GM19467 (cell line): ENCODE measurements at regions not wholly inside any gene's neighbourhood (a gene's known extent, or its start where the extent isn't known, plus 50 kb on each side); places are given as distances from the start of the nearest gene placed in this dataset.

Experiments used
- ATAC-seq: cut with Tn5 transposase; IDR thresholded peaks from one replicate; pipeline ENCODE4 v1.9.1; 2021; ENCODE audit warnings: mild to moderate bottlenecking, moderate library complexity; ENCODE audit not compliant: unreplicated experiment

DNA sequence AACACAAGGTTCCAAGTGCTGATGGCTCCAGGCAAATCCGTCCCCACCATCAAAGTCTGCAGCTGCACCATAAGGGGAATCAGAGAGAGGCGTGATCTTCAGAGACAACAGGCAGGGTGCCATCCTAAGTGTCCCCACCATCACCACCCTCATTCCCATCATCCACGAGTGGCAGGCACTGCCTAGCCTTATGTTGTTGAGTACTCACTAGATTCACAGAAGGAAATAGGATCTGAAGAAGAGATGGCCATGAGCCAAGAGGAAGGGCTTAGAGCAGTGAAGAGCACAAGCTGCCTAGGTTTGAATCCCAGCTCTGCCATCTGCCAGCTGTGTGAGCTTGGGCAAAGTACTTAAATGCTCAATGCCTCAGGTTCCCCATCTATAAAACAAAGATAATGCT, 207.3 kb upstream of the CSF3R start:
- ATAC-seq = no peak

DNA sequence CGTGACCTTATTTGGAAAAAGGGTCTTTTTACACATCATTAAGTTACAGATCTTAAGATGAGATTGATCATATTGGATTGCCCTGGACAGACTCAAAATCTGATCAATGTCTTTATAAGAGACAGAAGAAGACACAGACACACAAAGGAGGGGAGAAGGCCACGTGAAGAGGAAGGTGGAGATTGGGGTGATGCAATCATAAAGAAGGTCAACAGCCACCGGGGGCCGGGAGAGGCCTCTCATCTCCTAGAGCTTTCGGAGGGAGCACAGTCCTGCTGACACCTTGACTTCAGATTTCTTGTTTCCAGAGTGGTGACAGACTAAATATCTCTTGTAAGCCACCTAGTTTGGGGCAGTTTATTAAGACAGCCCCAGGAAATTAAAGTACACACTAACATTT, 204.6 kb upstream of the CSF3R start:
- no peak for ATAC-seq

GRCh38 chr1:36675931-36676562, 193.3 kb upstream of the CSF3R start:
- no peak for ATAC-seq

- ATAC-seq = no peak
Measured at GRCh38 chr1:36675106-36675505, 192.4 kb upstream of the CSF3R start.

- no peak for ATAC-seq
Measured at GRCh38 chr1:36673202-36673601, 190.5 kb upstream of the CSF3R start.

DNA sequence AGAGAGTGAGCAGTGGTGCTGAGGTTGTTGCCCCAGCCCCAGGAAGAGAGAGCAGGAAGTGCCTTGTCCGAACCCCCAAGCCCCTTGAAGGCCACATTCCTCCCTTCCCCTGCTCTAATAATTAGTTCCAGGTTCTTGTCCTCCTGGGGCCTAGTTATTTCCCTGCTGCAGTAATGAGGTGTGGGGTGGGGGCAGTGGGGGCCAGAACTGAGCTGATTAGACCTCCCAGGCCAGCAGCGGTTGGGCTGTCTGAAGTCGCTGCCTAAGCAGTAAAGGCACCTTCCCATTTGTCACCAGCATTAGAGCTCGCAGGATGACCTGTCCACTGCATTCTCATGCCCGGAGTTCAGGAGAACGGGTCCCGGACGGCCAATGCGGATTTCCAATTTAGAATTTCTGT, 186.5 kb upstream of the CSF3R start:
- ATAC-seq = no peak

DNA sequence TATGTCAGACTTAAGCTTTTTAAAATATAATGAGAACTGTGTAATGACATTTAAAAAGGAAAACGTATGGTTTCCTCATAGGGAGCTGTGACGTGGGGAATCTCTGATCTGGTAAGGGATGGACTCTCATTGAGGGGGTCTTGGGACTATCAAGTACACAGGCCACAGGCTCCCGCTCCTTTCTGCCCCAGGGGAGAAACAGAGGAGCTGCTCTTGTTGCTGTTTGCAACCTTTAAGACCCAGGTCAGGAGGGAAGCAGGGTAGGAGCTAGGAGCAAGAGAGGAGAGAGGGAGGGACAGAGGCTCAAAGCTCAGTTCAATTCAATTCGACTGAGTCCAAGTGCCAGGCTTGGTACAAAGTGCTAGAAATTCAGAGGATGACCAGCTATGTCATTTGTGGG, 185.1 kb upstream of the CSF3R start:
- ATAC-seq = no peak

- no peak for ATAC-seq
Measured at GRCh38 chr1:36667256-36667655, 184.5 kb upstream of the CSF3R start.

GRCh38 chr1:36665478-36666080, 182.9 kb upstream of the CSF3R start:
- ATAC-seq = no peak

GRCh38 chr1:36664571-36665287, 182.0 kb upstream of the CSF3R start:
- no peak for ATAC-seq

DNA sequence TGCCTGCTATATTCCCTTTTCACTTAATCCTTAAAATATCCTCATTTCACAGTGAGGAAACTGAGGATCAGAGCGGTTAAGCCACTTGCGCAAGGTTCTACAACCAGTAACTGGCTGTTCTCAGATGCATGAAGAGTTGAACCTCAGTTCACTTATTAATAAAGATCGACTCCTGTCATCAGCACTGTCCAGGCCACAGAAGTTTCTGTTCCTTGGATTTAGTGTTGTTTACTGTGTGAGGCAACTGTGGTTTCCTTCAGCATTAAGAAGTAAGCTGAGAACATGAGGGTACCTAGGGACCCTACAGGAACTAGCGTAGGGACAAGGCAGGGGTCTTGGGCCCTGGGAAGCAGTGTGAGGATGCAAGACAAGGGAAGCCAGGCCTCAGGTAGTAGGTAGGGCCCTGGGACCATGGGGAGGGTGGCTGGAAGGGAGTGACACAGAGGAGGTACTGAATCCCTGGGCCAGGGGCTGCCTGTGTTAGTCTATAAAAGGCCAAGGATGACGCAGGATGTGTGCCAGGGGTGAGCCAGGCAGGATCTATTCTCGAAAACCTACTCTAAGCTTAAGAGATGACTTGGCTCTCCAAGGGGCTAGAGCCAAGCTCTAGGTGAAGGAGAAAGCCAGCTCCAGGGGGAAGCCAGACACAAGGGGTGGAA, 181.2 kb upstream of the CSF3R start:
- no peak for ATAC-seq

DNA sequence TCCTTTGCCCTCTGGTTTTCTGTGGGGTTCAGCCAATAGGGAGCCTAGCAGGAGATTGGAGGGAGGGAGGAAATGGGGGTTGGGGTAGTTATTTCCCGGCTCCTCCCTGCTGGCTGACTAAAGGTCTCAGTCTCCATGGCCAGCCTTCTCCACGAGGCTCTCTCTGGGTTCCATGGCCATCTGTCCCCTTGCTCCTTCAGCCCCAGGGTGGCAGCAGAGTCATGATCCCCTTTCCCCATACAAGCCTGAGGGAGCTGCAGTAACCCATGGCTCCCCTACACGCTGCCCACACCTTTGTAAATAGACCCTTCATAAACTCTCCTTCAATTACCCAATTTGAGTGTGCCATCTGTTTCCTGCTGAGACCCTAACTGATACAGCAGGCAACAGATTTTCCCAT, 176.1 kb upstream of the CSF3R start:
- no peak for ATAC-seq

GRCh38 chr1:36657826-36658225, 175.1 kb upstream of the CSF3R start:
- no peak for ATAC-seq

DNA sequence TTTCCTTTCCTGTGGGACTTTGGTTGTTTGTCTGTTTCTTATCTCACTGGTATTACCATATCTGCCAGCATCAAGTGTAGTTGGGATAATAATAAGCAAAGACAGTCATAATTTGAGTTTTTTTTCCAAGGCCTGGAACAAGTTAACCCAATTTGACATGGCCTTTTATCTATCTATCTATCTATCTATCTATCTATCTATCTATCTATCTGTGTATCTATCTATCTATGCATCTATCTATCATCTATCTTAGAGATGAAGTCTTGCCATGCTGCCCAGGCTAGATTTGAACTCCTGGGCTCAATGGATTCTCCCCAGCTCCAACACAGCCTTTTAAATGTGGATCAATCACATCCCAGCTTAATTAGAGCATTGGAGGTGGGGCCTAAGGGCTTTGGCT, 174.1 kb upstream of the CSF3R start:
- no peak for ATAC-seq

DNA sequence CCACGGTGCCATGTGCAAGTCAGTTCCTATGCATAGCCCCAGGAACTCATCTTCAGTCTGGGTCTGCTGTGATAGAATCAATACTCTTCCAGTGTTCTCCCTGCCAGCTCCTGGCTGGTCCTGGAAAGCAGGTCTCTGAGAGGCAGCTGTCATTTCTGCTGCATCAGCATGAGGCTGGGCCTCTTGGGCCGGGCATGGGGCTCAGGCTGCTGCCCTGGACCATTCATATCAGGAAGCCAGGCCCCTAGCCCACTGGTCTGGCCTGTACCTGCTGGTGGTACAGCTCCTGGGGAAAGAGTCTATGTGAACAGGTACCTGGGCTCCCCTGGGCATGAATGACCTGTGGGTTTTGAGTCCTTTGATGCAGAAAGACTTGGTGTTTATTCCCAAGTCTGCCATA, 173.6 kb upstream of the CSF3R start:
- ATAC-seq = no peak

GRCh38 chr1:36654586-36654985, 171.9 kb upstream of the CSF3R start:
- no peak for ATAC-seq

GRCh38 chr1:36653850-36654249, 171.1 kb upstream of the CSF3R start:
- ATAC-seq = no peak

- ATAC-seq = no peak
Measured at GRCh38 chr1:36652586-36652985, 169.9 kb upstream of the CSF3R start.

GRCh38 chr1:36652011-36652410, 169.3 kb upstream of the CSF3R start:
- ATAC-seq = no peak

DNA sequence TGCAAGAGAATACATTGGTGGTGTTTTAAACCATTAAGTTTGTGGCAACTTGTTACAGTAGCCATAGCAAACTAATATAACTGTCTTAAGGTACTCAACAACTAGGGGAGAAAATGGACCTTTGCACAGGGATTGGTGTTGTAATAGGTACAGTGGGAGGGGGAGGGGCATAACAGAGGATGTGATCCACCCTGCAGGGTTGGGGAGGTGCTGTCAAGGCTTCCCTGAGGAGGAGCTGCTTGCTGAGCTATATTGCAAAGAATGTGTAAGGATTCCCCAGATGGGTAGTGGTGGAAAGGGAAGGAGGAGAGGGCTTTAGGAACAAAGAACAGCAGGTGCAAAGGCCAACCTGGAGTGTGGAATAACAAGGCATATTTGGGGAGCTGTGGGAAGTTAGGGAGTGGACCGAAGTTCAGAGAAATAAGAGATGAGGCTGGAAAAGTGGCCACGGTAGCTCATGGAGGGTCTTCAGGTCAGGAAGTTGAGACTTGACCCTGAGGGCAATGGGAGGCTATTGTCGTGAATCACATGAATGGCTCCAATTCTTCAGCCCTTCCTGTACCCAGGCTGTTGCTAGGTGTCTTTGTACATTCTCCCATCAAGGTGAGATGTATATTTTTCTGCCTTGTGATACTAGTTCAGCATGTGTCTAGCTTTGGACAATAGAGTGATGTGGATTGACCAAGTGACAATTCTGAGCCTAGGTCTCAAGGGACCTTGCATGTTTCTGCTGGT, 168.6 kb upstream of the CSF3R start:
- ATAC-seq = no peak
